HepG2 (cell line): ENCODE measurements at regions not wholly inside any gene's neighbourhood (a gene's known extent, or its start where the extent isn't known, plus 50 kb on each side); places are given as distances from the start of the nearest gene placed in this dataset.

Experiments used
- ATAC-seq: fragments of 200-7000 bp; cut with Tn5 transposase; 3 replicates; pipeline ENCODE4 v1.9.1; 2020; ENCODE audit warnings: mild to moderate bottlenecking, moderate library complexity
- BruUV-seq: library from RNA; stranded (reverse); fragments of 400-500 nt; replicated peaks from 2 replicates; lab custom pipeline; 2021; lab: Mats Ljungman, UMichigan
- CTCF ChIA-PET: fragments of 300-600 bp; formaldehyde crosslinking; extraction: SDS; loops from one replicate; lab custom pipeline; 2021; ENCODE audit warnings: low total read pairs, inconsistent platforms, low intra/inter-chr PET ratio; lab: Yijun Ruan, JAX
- POLR2A ChIA-PET: fragments of 350-600 bp; sonication (Branson Sonifier 250); formaldehyde crosslinking; loops from one replicate; lab custom pipeline; 2020; ENCODE audit warnings: antibody characterized with exemption, inconsistent platforms; lab: Yijun Ruan, JAX
- DNase-seq: peaks from one replicate; pipeline ENCODE4 v3.0.0-alpha.2; 2015; ENCODE audit warnings: low spot score
- FAIRE-seq: peaks from 3 replicates; lab custom pipeline; 2011; peaks lifted over from hg19 to GRCh38; lab: Jason Lieb, UNC
- H2AFZ ChIP-seq: one replicate; pipeline ENCODE4 v1.6.1; 2011; ENCODE audit warnings: low read length, inconsistent platforms
- H3K27ac ChIP-seq: fragments of 300-600 bp; 3 replicates; pipeline ENCODE4 v1.8.0; 2011; ENCODE audit warnings: mixed run types, mild to moderate bottlenecking, mixed read lengths, low read length, inconsistent platforms; ENCODE audit not compliant: insufficient read depth; ENCODE audit errors: extremely low read length
- H3K27me3 ChIP-seq, 2 experiments: fragments of 200-600 bp in 1 of 2; 2 replicates in 1 of 2; 3 replicates in 1 of 2; pipeline versions ENCODE4 v1.6.0 to v1.8.0; 2011; ENCODE audit warnings: low read length in 2 of 2, mild to moderate bottlenecking in 2 of 2, moderate library complexity in 2 of 2, inconsistent platforms in 1 of 2; ENCODE audit not compliant: insufficient read depth in 2 of 2, control insufficient read depth in 1 of 2
- H3K36me3 ChIP-seq, 2 experiments: fragments of 200-600 bp in 1 of 2; replicated peaks in 1 of 2; 2 replicates in 1 of 2; 3 replicates in 1 of 2; pipeline versions ENCODE4 v1.5.1 to v1.8.0; 2011; ENCODE audit warnings: low read length in 2 of 2, inconsistent platforms in 1 of 2; ENCODE audit not compliant: insufficient read depth in 2 of 2, control insufficient read depth in 1 of 2
- H3K4me1 ChIP-seq: 2 replicates; pipeline ENCODE4 v1.5.1; 2012; ENCODE audit warnings: low read length, inconsistent platforms; ENCODE audit not compliant: insufficient read depth
- H3K4me2 ChIP-seq: 2 replicates; pipeline ENCODE4 v1.6.0; 2011; ENCODE audit warnings: low read depth, low read length, inconsistent platforms
- H3K4me3 ChIP-seq, 3 experiments: fragments of 200-600 bp in 1 of 3; sonication (generic), shearing (Covaris generic) in 1 of 3; replicated peaks in 1 of 3; 2 replicates each; pipeline ENCODE4 v1.5.1; 2011 to 2016; ENCODE audit warnings: low read length in 3 of 3, inconsistent platforms in 2 of 3, low read depth in 2 of 3, mild to moderate bottlenecking in 2 of 3, control low read depth in 1 of 3, mixed read lengths in 1 of 3; ENCODE audit not compliant: insufficient read depth in 1 of 3
- H3K79me2 ChIP-seq: one replicate; pipeline ENCODE4 v1.6.1; 2011; ENCODE audit warnings: low read length, inconsistent platforms; ENCODE audit not compliant: insufficient read depth
- H3K9ac ChIP-seq: 2 replicates; pipeline ENCODE4 v1.6.0; 2011; ENCODE audit warnings: mild to moderate bottlenecking, low read depth, low read length, inconsistent platforms; ENCODE audit not compliant: insufficient read depth
- H3K9me3 ChIP-seq: 2 replicates; pipeline ENCODE4 v1.5.1; 2012; ENCODE audit warnings: mild to moderate bottlenecking, low read length
- H4K20me1 ChIP-seq: 2 replicates; pipeline ENCODE4 v1.6.0; 2011; ENCODE audit warnings: inconsistent platforms, mild to moderate bottlenecking, low read length, moderate library complexity; ENCODE audit not compliant: insufficient read depth
- ADNP ChIP-seq: sonication (generic); formaldehyde crosslinking; IDR thresholded peaks from 2 replicates; pipeline ENCODE4 v1.4.0; 2020; ENCODE audit warnings: missing genetic modification reagents
- CEBPB ChIP-seq: IDR thresholded peaks from 2 replicates; pipeline ENCODE4 v1.6.1; 2011; ENCODE audit warnings: low read depth, low read length, improper control_type of control experiment, borderline replicate concordance
- CEBPG ChIP-seq: IDR thresholded peaks from 2 replicates; pipeline ENCODE4 v1.6.1; 2016
- ETV5 ChIP-seq: IDR thresholded peaks from 2 replicates; pipeline ENCODE4 v1.6.1; 2018; ENCODE audit warnings: missing biosample characterization, missing genetic modification reagents, inconsistent platforms, borderline replicate concordance
- HNF4A ChIP-seq: sonication (generic); formaldehyde crosslinking; IDR thresholded peaks from 2 replicates; pipeline ENCODE4 v1.4.0; 2020; ENCODE audit warnings: missing genetic modification reagents
- HOXD1 ChIP-seq: sonication (generic); formaldehyde crosslinking; IDR thresholded peaks from 2 replicates; pipeline ENCODE4 v1.5.0; 2020; ENCODE audit warnings: missing genetic modification reagents
- MED1 ChIP-seq: sonication (generic); formaldehyde crosslinking; IDR thresholded peaks from 2 replicates; pipeline ENCODE4 v1.4.0; 2020; ENCODE audit warnings: missing genetic modification reagents
- PLRG1 ChIP-seq: fragments of 450-650 bp; conservative IDR thresholded peaks from 2 replicates; pipeline ENCODE4 v1.6.1; 2016
- RCOR2 ChIP-seq: IDR thresholded peaks from 2 replicates; pipeline ENCODE4 v1.6.1; 2016; ENCODE audit warnings: missing biosample characterization, missing genetic modification reagents
- SOX13 ChIP-seq, 3 experiments: fragments of 450-650 bp in 1 of 3; sonication (generic) in 1 of 3; formaldehyde crosslinking in 1 of 3; IDR thresholded peaks in 2 of 3; conservative IDR thresholded peaks in 1 of 3; 2 replicates each; pipeline versions ENCODE4 v1.5.0 to v1.6.1; 2016 to 2020; ENCODE audit warnings: antibody characterized with exemption in 1 of 3, mild to moderate bottlenecking in 1 of 3, missing compliant biosample characterization in 1 of 3, missing genetic modification reagents in 1 of 3, moderate library complexity in 1 of 3
- ZNF557 ChIP-seq: sonication (generic); formaldehyde crosslinking; IDR thresholded peaks from 2 replicates; pipeline ENCODE4 v1.4.0; 2020; ENCODE audit warnings: missing genetic modification reagents
- ZNF564 ChIP-seq: sonication (generic); formaldehyde crosslinking; IDR thresholded peaks from 2 replicates; pipeline ENCODE4 v1.8.1; 2023; ENCODE audit warnings: mild to moderate bottlenecking, missing genetic modification reagents
- in situ Hi-C: cut with HindIII; loops from 2 replicates; pipeline ENCODE4 v1.10.0; 2017; ENCODE audit warnings: low pct_unique_long_range_greater_than_20kb; ENCODE audit not compliant: extremely low pct_ligation_motif_present
- intact Hi-C: fragments of 100-400 bp; cut with micrococcal nuclease; formaldehyde crosslinking; loops from one replicate; pipeline ENCODE4 v1.10.0; 2022; ENCODE audit not compliant: unreplicated experiment
- TF ChIP-seq, protein P1 (sequence below): sonication (generic); formaldehyde crosslinking; IDR thresholded peaks from 2 replicates; pipeline ENCODE4 v1.4.0; 2020; ENCODE audit warnings: missing genetic modification reagents
- TF ChIP-seq, protein P2 (sequence below): IDR thresholded peaks from 2 replicates; pipeline ENCODE4 v1.6.1; 2016; ENCODE audit warnings: low read depth
- TF ChIP-seq, protein P3 (sequence below): sonication (generic); formaldehyde crosslinking; IDR thresholded peaks from 2 replicates; pipeline ENCODE4 v1.4.0; 2020; ENCODE audit warnings: missing genetic modification reagents, mild to moderate bottlenecking, borderline replicate concordance
- TF ChIP-seq, protein P4 (sequence below): sonication (generic); formaldehyde crosslinking; conservative IDR thresholded peaks from 2 replicates; pipeline ENCODE4 v1.4.0; 2020; ENCODE audit warnings: missing genetic modification reagents

DNA sequence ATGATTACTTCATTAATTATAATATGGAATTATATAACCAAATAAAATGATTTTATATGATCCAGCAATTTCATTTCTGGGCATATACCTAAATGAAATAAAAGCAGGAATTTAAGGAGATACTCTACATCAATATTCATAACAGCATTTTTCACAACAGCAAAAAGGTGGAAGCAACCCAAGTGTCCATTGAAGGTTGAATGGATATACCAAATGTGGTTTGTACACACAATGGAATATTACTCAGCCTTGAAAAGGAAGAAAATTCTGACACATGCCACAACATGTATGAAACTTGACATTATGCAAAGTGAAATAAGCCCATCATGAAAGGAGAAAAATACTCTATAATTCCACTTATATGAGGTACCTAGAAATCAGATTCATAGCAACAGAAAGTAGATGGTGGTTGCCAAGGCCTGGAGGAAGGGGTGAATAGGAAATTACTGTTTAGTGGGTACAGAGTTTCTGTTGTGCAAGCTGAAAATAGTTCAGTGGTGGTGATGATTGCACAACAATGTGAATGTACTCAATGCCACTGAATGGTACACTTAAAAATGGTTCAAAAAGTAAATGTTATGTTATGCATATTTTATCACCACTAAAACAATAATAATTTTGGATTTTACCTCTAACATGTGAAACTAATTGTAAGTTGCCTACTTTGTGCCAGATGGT, 471.5 kb downstream of the SPRY1 start:
- ChIA-PET POLR2A (no interaction called here), CTCF (no interaction called here)
- Histone ChIP-seq H3K4me2 (no peak overlapping the region), H3K4me3 (no peak overlapping the region), H3K9ac (no peak overlapping the region), H3K27me3 (no peaks in the 10 kb centered on the region), H2AFZ (no peak overlapping the region), H4K20me1 (no peaks in the 10 kb centered on the region), H3K4me1 (peaks cover 45% of the 10 kb centered on the region), H3K27ac (no peak overlapping the region), H3K9me3 (no peaks in the 10 kb centered on the region), H3K36me3 (no peaks in the 10 kb centered on the region), H3K79me2 (no peaks in the 10 kb centered on the region)
- peak; percentile 25 for DNase-seq
- in situ Hi-C loops (no loop called here), intact Hi-C loops (no loop called here)
- FAIRE-seq: peak; percentile 36
- BruUV-seq: no TSS peak
- no peak for ATAC-seq
- no peak for TF ChIP-seq SOX13 (IDR thresholded peaks at IDR 0.05)
- TF ChIP-seq SOX13 (CRISPR knock-in tag; conservative IDR thresholded peaks at IDR 0.05 in 1 of 2, IDR thresholded peaks at IDR 0.05 in 1 of 2): 0 out of 4 replicates have a peak, but pooled peaks of 1 of the 2 experiments have one; percentile 27
- no peak for TF ChIP-seq PLRG1
- no peak for TF ChIP-seq ZNF564 (CRISPR knock-in tag)
- no peak for TF ChIP-seq HOXD1 (CRISPR knock-in tag)
- TF ChIP-seq RCOR2 (CRISPR knock-in tag): 0 out of 2 replicates have a peak, but pooled peaks have one; percentile 40
- TF ChIP-seq CEBPG: peak; percentile 81
- 0 out of 2 replicates have a peak, but pooled peaks have one; percentile 14 for TF ChIP-seq MED1 (CRISPR knock-in tag)
- TF ChIP-seq, protein P1, sequence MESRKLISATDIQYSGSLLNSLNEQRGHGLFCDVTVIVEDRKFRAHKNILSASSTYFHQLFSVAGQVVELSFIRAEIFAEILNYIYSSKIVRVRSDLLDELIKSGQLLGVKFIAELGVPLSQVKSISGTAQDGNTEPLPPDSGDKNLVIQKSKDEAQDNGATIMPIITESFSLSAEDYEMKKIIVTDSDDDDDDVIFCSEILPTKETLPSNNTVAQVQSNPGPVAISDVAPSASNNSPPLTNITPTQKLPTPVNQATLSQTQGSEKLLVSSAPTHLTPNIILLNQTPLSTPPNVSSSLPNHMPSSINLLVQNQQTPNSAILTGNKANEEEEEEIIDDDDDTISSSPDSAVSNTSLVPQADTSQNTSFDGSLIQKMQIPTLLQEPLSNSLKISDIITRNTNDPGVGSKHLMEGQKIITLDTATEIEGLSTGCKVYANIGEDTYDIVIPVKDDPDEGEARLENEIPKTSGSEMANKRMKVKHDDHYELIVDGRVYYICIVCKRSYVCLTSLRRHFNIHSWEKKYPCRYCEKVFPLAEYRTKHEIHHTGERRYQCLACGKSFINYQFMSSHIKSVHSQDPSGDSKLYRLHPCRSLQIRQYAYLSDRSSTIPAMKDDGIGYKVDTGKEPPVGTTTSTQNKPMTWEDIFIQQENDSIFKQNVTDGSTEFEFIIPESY (CRISPR knock-in tag): no peak
- TF ChIP-seq CEBPB: peak; percentile 88
- TF ChIP-seq, protein P2, sequence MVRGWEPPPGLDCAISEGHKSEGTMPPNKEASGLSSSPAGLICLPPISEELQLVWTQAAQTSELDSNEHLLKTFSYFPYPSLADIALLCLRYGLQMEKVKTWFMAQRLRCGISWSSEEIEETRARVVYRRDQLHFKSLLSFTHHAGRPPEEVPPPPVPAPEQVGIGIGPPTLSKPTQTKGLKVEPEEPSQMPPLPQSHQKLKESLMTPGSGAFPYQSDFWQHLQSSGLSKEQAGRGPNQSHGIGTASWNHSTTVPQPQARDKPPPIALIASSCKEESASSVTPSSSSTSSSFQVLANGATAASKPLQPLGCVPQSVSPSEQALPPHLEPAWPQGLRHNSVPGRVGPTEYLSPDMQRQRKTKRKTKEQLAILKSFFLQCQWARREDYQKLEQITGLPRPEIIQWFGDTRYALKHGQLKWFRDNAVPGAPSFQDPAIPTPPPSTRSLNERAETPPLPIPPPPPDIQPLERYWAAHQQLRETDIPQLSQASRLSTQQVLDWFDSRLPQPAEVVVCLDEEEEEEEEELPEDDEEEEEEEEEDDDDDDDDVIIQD (CRISPR knock-in tag): peak; percentile 27; the same call in 1 of the 2 replicates
- peak; percentile 62 for TF ChIP-seq HNF4A
- TF ChIP-seq, protein P3, sequence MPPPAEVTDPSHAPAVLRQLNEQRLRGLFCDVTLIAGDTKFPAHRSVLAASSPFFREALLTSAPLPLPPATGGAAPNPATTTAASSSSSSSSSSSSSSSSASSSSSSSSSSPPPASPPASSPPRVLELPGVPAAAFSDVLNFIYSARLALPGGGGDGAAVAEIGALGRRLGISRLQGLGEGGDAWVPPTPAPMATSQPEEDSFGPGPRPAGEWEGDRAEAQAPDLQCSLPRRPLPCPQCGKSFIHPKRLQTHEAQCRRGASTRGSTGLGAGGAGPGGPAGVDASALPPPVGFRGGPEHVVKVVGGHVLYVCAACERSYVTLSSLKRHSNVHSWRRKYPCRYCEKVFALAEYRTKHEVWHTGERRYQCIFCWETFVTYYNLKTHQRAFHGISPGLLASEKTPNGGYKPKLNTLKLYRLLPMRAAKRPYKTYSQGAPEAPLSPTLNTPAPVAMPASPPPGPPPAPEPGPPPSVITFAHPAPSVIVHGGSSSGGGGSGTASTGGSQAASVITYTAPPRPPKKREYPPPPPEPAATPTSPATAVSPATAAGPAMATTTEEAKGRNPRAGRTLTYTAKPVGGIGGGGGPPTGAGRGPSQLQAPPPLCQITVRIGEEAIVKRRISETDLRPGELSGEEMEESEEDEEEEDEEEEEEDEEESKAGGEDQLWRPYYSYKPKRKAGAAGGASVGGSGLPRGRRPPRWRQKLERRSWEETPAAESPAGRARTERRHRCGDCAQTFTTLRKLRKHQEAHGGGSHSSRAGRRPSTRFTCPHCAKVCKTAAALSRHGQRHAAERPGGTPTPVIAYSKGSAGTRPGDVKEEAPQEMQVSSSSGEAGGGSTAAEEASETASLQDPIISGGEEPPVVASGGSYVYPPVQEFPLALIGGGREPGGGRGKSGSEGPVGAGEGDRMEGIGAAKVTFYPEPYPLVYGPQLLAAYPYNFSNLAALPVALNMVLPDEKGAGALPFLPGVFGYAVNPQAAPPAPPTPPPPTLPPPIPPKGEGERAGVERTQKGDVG (CRISPR knock-in tag): no peak
- TF ChIP-seq ETV5 (CRISPR knock-in tag): no peak
- TF ChIP-seq, protein P4, sequence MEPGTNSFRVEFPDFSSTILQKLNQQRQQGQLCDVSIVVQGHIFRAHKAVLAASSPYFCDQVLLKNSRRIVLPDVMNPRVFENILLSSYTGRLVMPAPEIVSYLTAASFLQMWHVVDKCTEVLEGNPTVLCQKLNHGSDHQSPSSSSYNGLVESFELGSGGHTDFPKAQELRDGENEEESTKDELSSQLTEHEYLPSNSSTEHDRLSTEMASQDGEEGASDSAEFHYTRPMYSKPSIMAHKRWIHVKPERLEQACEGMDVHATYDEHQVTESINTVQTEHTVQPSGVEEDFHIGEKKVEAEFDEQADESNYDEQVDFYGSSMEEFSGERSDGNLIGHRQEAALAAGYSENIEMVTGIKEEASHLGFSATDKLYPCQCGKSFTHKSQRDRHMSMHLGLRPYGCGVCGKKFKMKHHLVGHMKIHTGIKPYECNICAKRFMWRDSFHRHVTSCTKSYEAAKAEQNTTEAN: 0 out of 2 replicates have a peak, but pooled peaks have one; percentile 30
- TF ChIP-seq ZNF557 (CRISPR knock-in tag): 0 out of 2 replicates have a peak, but pooled peaks have one; percentile 30
- TF ChIP-seq ADNP (CRISPR knock-in tag): peak; percentile 34; the same call in 1 of the 2 replicates
